HepG2 (cell line): ENCODE measurements at regions not wholly inside any gene's neighbourhood (a gene's known extent, or its start where the extent isn't known, plus 50 kb on each side); places are given as distances from the start of the nearest gene placed in this dataset.

Experiments
- ATAC-seq: fragments of 200-7000 bp; cut with Tn5 transposase; 3 replicates; pipeline ENCODE4 v1.9.1; 2020; ENCODE audit warnings: mild to moderate bottlenecking, moderate library complexity
- BruUV-seq: library from RNA; stranded (reverse); fragments of 400-500 nt; replicated peaks from 2 replicates; lab custom pipeline; 2021; lab: Mats Ljungman, UMichigan
- CTCF ChIA-PET: fragments of 300-600 bp; formaldehyde crosslinking; extraction: SDS; loops from one replicate; lab custom pipeline; 2021; ENCODE audit warnings: low total read pairs, inconsistent platforms, low intra/inter-chr PET ratio; lab: Yijun Ruan, JAX
- POLR2A ChIA-PET: fragments of 350-600 bp; sonication (Branson Sonifier 250); formaldehyde crosslinking; loops from one replicate; lab custom pipeline; 2020; ENCODE audit warnings: antibody characterized with exemption, inconsistent platforms; lab: Yijun Ruan, JAX
- DNase-seq: peaks from one replicate; pipeline ENCODE4 v3.0.0-alpha.2; 2015; ENCODE audit warnings: low spot score
- FAIRE-seq: peaks from 3 replicates; lab custom pipeline; 2011; peaks lifted over from hg19 to GRCh38; lab: Jason Lieb, UNC
- H2AFZ ChIP-seq: one replicate; pipeline ENCODE4 v1.6.1; 2011; ENCODE audit warnings: low read length, inconsistent platforms
- H3K27ac ChIP-seq: fragments of 300-600 bp; 3 replicates; pipeline ENCODE4 v1.8.0; 2011; ENCODE audit warnings: mixed run types, mild to moderate bottlenecking, mixed read lengths, low read length, inconsistent platforms; ENCODE audit not compliant: insufficient read depth; ENCODE audit errors: extremely low read length
- H3K27me3 ChIP-seq, 2 experiments: fragments of 200-600 bp in 1 of 2; 2 replicates in 1 of 2; 3 replicates in 1 of 2; pipeline versions ENCODE4 v1.6.0 to v1.8.0; 2011; ENCODE audit warnings: low read length in 2 of 2, mild to moderate bottlenecking in 2 of 2, moderate library complexity in 2 of 2, inconsistent platforms in 1 of 2; ENCODE audit not compliant: insufficient read depth in 2 of 2, control insufficient read depth in 1 of 2
- H3K36me3 ChIP-seq, 2 experiments: fragments of 200-600 bp in 1 of 2; replicated peaks in 1 of 2; 2 replicates in 1 of 2; 3 replicates in 1 of 2; pipeline versions ENCODE4 v1.5.1 to v1.8.0; 2011; ENCODE audit warnings: low read length in 2 of 2, inconsistent platforms in 1 of 2; ENCODE audit not compliant: insufficient read depth in 2 of 2, control insufficient read depth in 1 of 2
- H3K4me1 ChIP-seq: 2 replicates; pipeline ENCODE4 v1.5.1; 2012; ENCODE audit warnings: low read length, inconsistent platforms; ENCODE audit not compliant: insufficient read depth
- H3K4me2 ChIP-seq: 2 replicates; pipeline ENCODE4 v1.6.0; 2011; ENCODE audit warnings: low read depth, low read length, inconsistent platforms
- H3K4me3 ChIP-seq, 3 experiments: fragments of 200-600 bp in 1 of 3; sonication (generic), shearing (Covaris generic) in 1 of 3; replicated peaks in 1 of 3; 2 replicates each; pipeline ENCODE4 v1.5.1; 2011 to 2016; ENCODE audit warnings: low read length in 3 of 3, inconsistent platforms in 2 of 3, low read depth in 2 of 3, mild to moderate bottlenecking in 2 of 3, control low read depth in 1 of 3, mixed read lengths in 1 of 3; ENCODE audit not compliant: insufficient read depth in 1 of 3
- H3K79me2 ChIP-seq: one replicate; pipeline ENCODE4 v1.6.1; 2011; ENCODE audit warnings: low read length, inconsistent platforms; ENCODE audit not compliant: insufficient read depth
- H3K9ac ChIP-seq: 2 replicates; pipeline ENCODE4 v1.6.0; 2011; ENCODE audit warnings: mild to moderate bottlenecking, low read depth, low read length, inconsistent platforms; ENCODE audit not compliant: insufficient read depth
- H3K9me3 ChIP-seq: 2 replicates; pipeline ENCODE4 v1.5.1; 2012; ENCODE audit warnings: mild to moderate bottlenecking, low read length
- H4K20me1 ChIP-seq: 2 replicates; pipeline ENCODE4 v1.6.0; 2011; ENCODE audit warnings: inconsistent platforms, mild to moderate bottlenecking, low read length, moderate library complexity; ENCODE audit not compliant: insufficient read depth
- ELF3 ChIP-seq: IDR thresholded peaks from 2 replicates; pipeline ENCODE4 v1.6.1; 2016; ENCODE audit warnings: missing genetic modification reagents, missing compliant biosample characterization
- FOXO1 ChIP-seq: sonication (generic); formaldehyde crosslinking; IDR thresholded peaks from 2 replicates; pipeline ENCODE4 v1.4.0; 2020; ENCODE audit warnings: missing genetic modification reagents
- HES4 ChIP-seq: sonication (generic); formaldehyde crosslinking; IDR thresholded peaks from 2 replicates; pipeline ENCODE4 v1.9.0; 2021; ENCODE audit warnings: mild to moderate bottlenecking, missing genetic modification reagents, borderline replicate concordance
- HIVEP1 ChIP-seq: sonication (generic); formaldehyde crosslinking; IDR thresholded peaks from 2 replicates; pipeline ENCODE4 v1.4.0; 2020; ENCODE audit warnings: mild to moderate bottlenecking, missing genetic modification reagents
- MYC ChIP-seq: sonication (generic); formaldehyde crosslinking; IDR thresholded peaks from 2 replicates; pipeline ENCODE4 v1.9.0; 2021; ENCODE audit warnings: missing genetic modification reagents, borderline replicate concordance
- NFIC ChIP-seq: IDR thresholded peaks from 2 replicates; pipeline ENCODE4 v1.6.1; 2012; ENCODE audit warnings: mild to moderate bottlenecking, low read length, inconsistent platforms
- NR1H2 ChIP-seq: sonication (generic); formaldehyde crosslinking; IDR thresholded peaks from 2 replicates; pipeline ENCODE4 v1.8.1; 2022; ENCODE audit warnings: low read depth, missing genetic modification reagents, borderline replicate concordance
- PHF8 ChIP-seq: sonication (generic); formaldehyde crosslinking; IDR thresholded peaks from 2 replicates; pipeline ENCODE4 v1.5.0; 2020; ENCODE audit warnings: missing genetic modification reagents
- RBM39 ChIP-seq: fragments of 200-400 bp; formaldehyde crosslinking; IDR thresholded peaks from one replicate; pipeline ENCODE4 v1.6.1; 2018; ENCODE audit warnings: antibody characterized with exemption, mild to moderate bottlenecking, low read depth, low read length; ENCODE audit not compliant: poor library complexity, severe bottlenecking
- SALL2 ChIP-seq: sonication (generic); formaldehyde crosslinking; IDR thresholded peaks from 2 replicates; pipeline ENCODE4 v1.8.1; 2023; ENCODE audit warnings: mild to moderate bottlenecking, missing genetic modification reagents, inconsistent platforms
- TARDBP ChIP-seq: sonication (generic); formaldehyde crosslinking; IDR thresholded peaks from 2 replicates; pipeline ENCODE4 v1.8.0; 2022; ENCODE audit warnings: mild to moderate bottlenecking, missing genetic modification reagents
- ZNF615 ChIP-seq: sonication (generic); formaldehyde crosslinking; IDR thresholded peaks from 2 replicates; pipeline ENCODE4 v1.5.0; 2020; ENCODE audit warnings: mild to moderate bottlenecking, missing genetic modification reagents, borderline replicate concordance
- in situ Hi-C: cut with HindIII; loops from 2 replicates; pipeline ENCODE4 v1.10.0; 2017; ENCODE audit warnings: low pct_unique_long_range_greater_than_20kb; ENCODE audit not compliant: extremely low pct_ligation_motif_present
- intact Hi-C: fragments of 100-400 bp; cut with micrococcal nuclease; formaldehyde crosslinking; loops from one replicate; pipeline ENCODE4 v1.10.0; 2022; ENCODE audit not compliant: unreplicated experiment
- TF ChIP-seq, protein P1 (sequence below): sonication (generic); formaldehyde crosslinking; IDR thresholded peaks from 2 replicates; pipeline ENCODE4 v1.4.0; 2020; ENCODE audit warnings: missing genetic modification reagents, borderline replicate concordance

DNA sequence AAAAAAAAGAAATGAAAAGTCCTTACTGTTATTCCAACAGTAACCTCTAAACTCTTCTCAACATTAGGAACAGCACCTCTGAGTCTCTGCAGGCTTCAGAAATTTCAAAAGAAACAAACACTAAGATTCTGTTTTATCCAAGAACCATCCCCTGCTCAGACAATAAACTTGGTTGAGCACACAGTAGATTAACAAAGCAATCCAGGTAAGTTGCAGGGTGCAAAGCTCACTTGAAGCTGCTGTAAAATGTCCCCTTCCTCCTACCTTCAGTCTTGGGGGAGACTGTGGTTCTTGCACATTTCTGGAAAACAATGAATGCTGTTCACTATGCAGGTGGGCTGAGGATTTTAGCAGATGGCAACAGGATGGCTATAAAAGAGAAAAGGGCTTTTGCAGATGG, 484.1 kb downstream of the IGSF11 start:
- FAIRE-seq (no peak), DNase-seq (no peak), ATAC-seq (no peak)
- intact Hi-C loops (no loop called here), in situ Hi-C loops (no loop called here)
- no peaks in the 10 kb centered on the region for H4K20me1 ChIP-seq
- H3K9me3 ChIP-seq: no peaks in the 10 kb centered on the region
- no peak overlapping the region for H2AFZ ChIP-seq
- no TSS peak for BruUV-seq
- H3K9ac ChIP-seq: no peak overlapping the region
- no peak overlapping the region for H3K4me3 ChIP-seq
- TF ChIP-seq FOXO1 (CRISPR knock-in tag) (no peak), HES4 (CRISPR knock-in tag) (no peak), HIVEP1 (CRISPR knock-in tag) (no peak), NFIC (no peak), MYC (CRISPR knock-in tag) (no peak), TARDBP (CRISPR knock-in tag) (no peak), ELF3 (CRISPR knock-in tag) (no peak), ZNF615 (CRISPR knock-in tag) (no peak), SALL2 (CRISPR knock-in tag) (no peak), PHF8 (CRISPR knock-in tag) (no peak), NR1H2 (no peak), RBM39 (no peak)
- TF ChIP-seq, protein P1, sequence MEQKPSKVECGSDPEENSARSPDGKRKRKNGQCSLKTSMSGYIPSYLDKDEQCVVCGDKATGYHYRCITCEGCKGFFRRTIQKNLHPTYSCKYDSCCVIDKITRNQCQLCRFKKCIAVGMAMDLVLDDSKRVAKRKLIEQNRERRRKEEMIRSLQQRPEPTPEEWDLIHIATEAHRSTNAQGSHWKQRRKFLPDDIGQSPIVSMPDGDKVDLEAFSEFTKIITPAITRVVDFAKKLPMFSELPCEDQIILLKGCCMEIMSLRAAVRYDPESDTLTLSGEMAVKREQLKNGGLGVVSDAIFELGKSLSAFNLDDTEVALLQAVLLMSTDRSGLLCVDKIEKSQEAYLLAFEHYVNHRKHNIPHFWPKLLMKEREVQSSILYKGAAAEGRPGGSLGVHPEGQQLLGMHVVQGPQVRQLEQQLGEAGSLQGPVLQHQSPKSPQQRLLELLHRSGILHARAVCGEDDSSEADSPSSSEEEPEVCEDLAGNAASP: no peak
- peaks cover 21% of the 10 kb centered on the region for H3K4me1 ChIP-seq
- H3K79me2 ChIP-seq: no peaks in the 10 kb centered on the region
- no peak overlapping the region for H3K27ac ChIP-seq
- H3K4me2 ChIP-seq: no peak overlapping the region
- CTCF ChIA-PET: no interaction called here
- POLR2A ChIA-PET: no interaction called here
- no peaks in the 10 kb centered on the region for H3K36me3 ChIP-seq
- no peaks in the 10 kb centered on the region for H3K27me3 ChIP-seq
